ENCODE measurements at regions not wholly inside any gene's neighbourhood (a gene's known extent, or its start where the extent isn't known, plus 50 kb on each side); places are given as distances from the start of the nearest gene placed in this dataset.

- Histone ChIP-seq H3K9ac (peak overlapping the region in 1 of 11 experiments; percentile 40; a peak in 1 of 22 replicates), H3K9me3 (replicated peaks in 1 of 11) (no peaks in the 10 kb centered on the region), H4K20me1 (no peaks in the 10 kb centered on the region), H3K4me2 (peak overlapping the region; percentile 16 to 75 (median 43); a peak in 17 of 22 replicates), H3K36me3 (no peaks in the 10 kb centered on the region), H3K4me3 (no peak overlapping the region), H3K27me3 (no peaks in the 10 kb centered on the region; a peak in 1 of 22 replicates), H3K4me1 (peaks cover 40 to 62% (median 54%) of the 10 kb centered on the region in 10 experiments), H3K27ac (peak overlapping the region in 2 of 11 experiments; percentile 0 to 19; a peak in 1 of 22 replicates)
- peak in 2 of 11 experiments; percentile 47 to 69; a peak in 2 of 22 replicates for TF ChIP-seq Cebpa-rat (IDR thresholded peaks at IDR 0.05)
These were observed 64.4 kb upstream of the TM9SF2 start for GRCh38 chr13:99436686-99437416.

GRCh38 chr13:99439048-99439447 lies 62.2 kb upstream of the TM9SF2 start:
- Histone ChIP-seq H3K36me3 (no peaks in the 10 kb centered on the region), H3K27ac (no peak overlapping the region), H3K4me2 (peak overlapping the region in 3 of 11 experiments; percentile 48 to 58 (median 55); a peak in 1 of 22 replicates), H4K20me1 (no peaks in the 10 kb centered on the region), H3K27me3 (no peaks in the 10 kb centered on the region; a peak in 1 of 22 replicates), H3K9ac (no peak overlapping the region), H3K9me3 (replicated peaks in 1 of 11) (no peaks in the 10 kb centered on the region), H3K4me1 (peaks cover 18 to 44% (median 32%) of the 10 kb centered on the region in 10 experiments), H3K4me3 (no peak overlapping the region)
- TF ChIP-seq Cebpa-rat (IDR thresholded peaks at IDR 0.05) = no peak

GRCh38 chr13:99439850-99440604 lies 61.2 kb upstream of the TM9SF2 start:
- Histone ChIP-seq H3K4me1 (peaks cover 14 to 37% (median 24%) of the 10 kb centered on the region in 10 experiments), H3K9me3 (replicated peaks in 1 of 11) (no peaks in the 10 kb centered on the region), H3K27me3 (no peaks in the 10 kb centered on the region; a peak in 1 of 22 replicates), H4K20me1 (no peaks in the 10 kb centered on the region), H3K36me3 (no peaks in the 10 kb centered on the region), H3K27ac (no peak overlapping the region), H3K4me2 (peak overlapping the region in 8 of 11 experiments; percentile 7 to 58 (median 48); a peak in 12 of 22 replicates), H3K9ac (0 out of 22 replicates have a peak overlapping the region, but pooled peaks of 1 of the 11 experiments have one; percentile 4), H3K4me3 (no peak overlapping the region)
- no peak for TF ChIP-seq Cebpa-rat (IDR thresholded peaks at IDR 0.05)

GRCh38 chr13:99442273-99442895 lies 58.9 kb upstream of the TM9SF2 start:
- Histone ChIP-seq H3K4me2 (no peak overlapping the region), H3K4me3 (no peak overlapping the region), H4K20me1 (no peaks in the 10 kb centered on the region), H3K9ac (no peak overlapping the region), H3K36me3 (no peaks in the 10 kb centered on the region), H3K27me3 (no peaks in the 10 kb centered on the region; a peak in 1 of 22 replicates), H3K4me1 (peaks cover 0 to 27% (median 17%) of the 10 kb centered on the region in 10 experiments; a peak in 15 of 20 replicates), H3K9me3 (replicated peaks in 1 of 11) (no peaks in the 10 kb centered on the region), H3K27ac (no peak overlapping the region)
- TF ChIP-seq Cebpa-rat (IDR thresholded peaks at IDR 0.05) = no peak

- no peak overlapping the region for H3K27ac ChIP-seq
- no peaks in the 10 kb centered on the region for H3K27me3 ChIP-seq
- H3K9me3 ChIP-seq (replicated peaks in 1 of 11) = no peaks in the 10 kb centered on the region; a peak in 2 of 22 replicates
- H3K9ac ChIP-seq = no peak overlapping the region
- no peaks in the 10 kb centered on the region for H3K36me3 ChIP-seq
- no peak overlapping the region for H3K4me3 ChIP-seq
- peaks cover 0 to 32% (median 23%) of the 10 kb centered on the region in 10 experiments; a peak in 16 of 20 replicates for H3K4me1 ChIP-seq
- H3K4me2 ChIP-seq = peak overlapping the region in 5 of 11 experiments; percentile 6 to 44 (median 17); a peak in 6 of 22 replicates
- H4K20me1 ChIP-seq = no peaks in the 10 kb centered on the region
- no peak for TF ChIP-seq Cebpa-rat (IDR thresholded peaks at IDR 0.05)
These were observed 55.0 kb upstream of the TM9SF2 start for GRCh38 chr13:99446242-99446641.

- Histone ChIP-seq H3K27ac (no peak overlapping the region), H3K4me2 (no peak overlapping the region), H3K36me3 (no peaks in the 10 kb centered on the region), H3K27me3 (no peaks in the 10 kb centered on the region), H3K4me1 (peaks cover 0 to 41% (median 25%) of the 10 kb centered on the region in 10 experiments; a peak in 16 of 20 replicates), H3K9me3 (replicated peaks in 1 of 11) (peaks cover 0 to 19% (median 17%) of the 10 kb centered on the region in 11 experiments; a peak in 14 of 22 replicates), H3K4me3 (no peak overlapping the region), H3K9ac (no peak overlapping the region), H4K20me1 (no peaks in the 10 kb centered on the region)
- no peak for TF ChIP-seq Cebpa-rat (IDR thresholded peaks at IDR 0.05)
These were observed 52.7 kb upstream of the TM9SF2 start for GRCh38 chr13:99448546-99448945.

- peak overlapping the region in 9 of 11 experiments; percentile 3 to 81 (median 64); a peak in 16 of 22 replicates for H3K4me2 ChIP-seq
- H3K27me3 ChIP-seq = no peaks in the 10 kb centered on the region
- TF ChIP-seq Cebpa-rat (IDR thresholded peaks at IDR 0.05) = no peak
- H3K9ac ChIP-seq = peak overlapping the region in 4 of 11 experiments; percentile 3 to 12 (median 11); a peak in 4 of 22 replicates
- H3K4me1 ChIP-seq = peaks cover 0 to 41% (median 25%) of the 10 kb centered on the region in 10 experiments; a peak in 16 of 20 replicates
- H4K20me1 ChIP-seq = no peaks in the 10 kb centered on the region
- H3K27ac ChIP-seq = peak overlapping the region in 7 of 11 experiments; percentile 7 to 64 (median 47); a peak in 11 of 22 replicates
- H3K36me3 ChIP-seq = peaks cover 0 to 3% (median 0%) of the 10 kb centered on the region in 11 experiments; a peak in 1 of 22 replicates
- H3K9me3 ChIP-seq (replicated peaks in 1 of 11) = peaks cover 16 to 38% (median 35%) of the 10 kb centered on the region in 11 experiments
- H3K4me3 ChIP-seq = 0 out of 20 replicates have a peak overlapping the region, but pooled peaks of 1 of the 10 experiments have one; percentile 8
These were observed 50.9 kb upstream of the TM9SF2 start for GRCh38 chr13:99450416-99450815.
